ENCODE measurements at regions not wholly inside any gene's neighbourhood (a gene's known extent, or its start where the extent isn't known, plus 50 kb on each side); places are given as distances from the start of the nearest gene placed in this dataset.
"Not testable (repeated sequence)": the region's sequence is repeated elsewhere in the genome, so short reads cannot be mapped to it uniquely, and the experiment has no call there.

- no peak for DNase-seq (ENCODE audit: low spot score in 2 of 2)
- no peak for FAIRE-seq
Observed at GRCh38 chr15:87753539-87753938, 503.0 kb downstream of the NTRK3 start.

- DNase-seq (ENCODE audit: low spot score in 2 of 2): no peak
- no peak for FAIRE-seq
Observed at GRCh38 chr15:87752250-87752951, 504.1 kb downstream of the NTRK3 start.

- FAIRE-seq (no peak), DNase-seq (ENCODE audit: low spot score in 2 of 2) (no peak)
Observed at GRCh38 chr15:87748483-87748882, 508.1 kb downstream of the NTRK3 start.

GRCh38 chr15:87747087-87747486 is 509.5 kb downstream of the NTRK3 start:
- DNase-seq (ENCODE audit: low spot score in 2 of 2): no peak
- no peak for FAIRE-seq

GRCh38 chr15:87746333-87746732 is 510.2 kb downstream of the NTRK3 start:
- no peak for FAIRE-seq
- DNase-seq (ENCODE audit: low spot score in 2 of 2): no peak

- FAIRE-seq (no peak), DNase-seq (ENCODE audit: low spot score in 2 of 2) (no peak)
Observed at GRCh38 chr15:87744815-87745214, 511.7 kb downstream of the NTRK3 start.

- FAIRE-seq (no peak), DNase-seq (ENCODE audit: low spot score in 2 of 2) (no peak)
Observed at GRCh38 chr15:87743562-87743961, 513.0 kb downstream of the NTRK3 start.

- DNase-seq (ENCODE audit: low spot score in 2 of 2) (no peak), FAIRE-seq (no peak)
Observed at GRCh38 chr15:87741350-87741749, 515.2 kb downstream of the NTRK3 start.

GRCh38 chr15:87740655-87741344 is 515.7 kb downstream of the NTRK3 start:
- FAIRE-seq: no peak
- no peak for DNase-seq (ENCODE audit: low spot score in 2 of 2)

- FAIRE-seq (no peak), DNase-seq (ENCODE audit: low spot score in 2 of 2) (no peak)
Observed at GRCh38 chr15:87739866-87740265, 516.7 kb downstream of the NTRK3 start.

GRCh38 chr15:87739081-87739480 is 517.5 kb downstream of the NTRK3 start:
- no peak for FAIRE-seq
- DNase-seq (ENCODE audit: low spot score in 2 of 2): no peak

- FAIRE-seq; DNase-seq (ENCODE audit: low spot score in 2 of 2): not testable (repeated sequence)
Observed at GRCh38 chr15:87737460-87737859, 519.1 kb downstream of the NTRK3 start.

- FAIRE-seq (no peak), DNase-seq (ENCODE audit: low spot score in 2 of 2) (no peak)
Observed at GRCh38 chr15:87736891-87737389, 519.6 kb downstream of the NTRK3 start.

- DNase-seq (ENCODE audit: low spot score in 2 of 2) (no peak), FAIRE-seq (no peak)
Observed at GRCh38 chr15:87736401-87736800, 520.1 kb downstream of the NTRK3 start.

- FAIRE-seq (no peak), DNase-seq (ENCODE audit: low spot score in 2 of 2) (no peak)
Observed at GRCh38 chr15:87735522-87735921, 521.0 kb downstream of the NTRK3 start.

GRCh38 chr15:87734571-87735373 is 521.8 kb downstream of the NTRK3 start:
- FAIRE-seq (no peak), DNase-seq (ENCODE audit: low spot score in 2 of 2) (no peak)

GRCh38 chr15:87733977-87734376 is 522.6 kb downstream of the NTRK3 start:
- no peak for DNase-seq (ENCODE audit: low spot score in 2 of 2)
- FAIRE-seq: no peak

GRCh38 chr15:87733541-87733941 is 523.0 kb downstream of the NTRK3 start:
- no peak for FAIRE-seq

GRCh38 chr15:87732976-87733375 is 523.6 kb downstream of the NTRK3 start:
- no peak for FAIRE-seq
- DNase-seq (ENCODE audit: low spot score in 2 of 2): no peak

More at GRCh38 chr15:87733541-87733941, 523.0 kb downstream of the NTRK3 start:
- no peak for DNase-seq (ENCODE audit: low spot score in 2 of 2)

- DNase-seq (ENCODE audit: low spot score in 2 of 2) (no peak), FAIRE-seq (no peak)
Observed at GRCh38 chr15:87731630-87732029, 524.9 kb downstream of the NTRK3 start.

- DNase-seq (ENCODE audit: low spot score in 2 of 2): no peak
- FAIRE-seq: no peak
Observed at GRCh38 chr15:87730706-87731105, 525.8 kb downstream of the NTRK3 start.
